Liver (tissue), 8 donors: ENCODE measurements at regions not wholly inside any gene's neighbourhood (a gene's known extent, or its start where the extent isn't known, plus 50 kb on each side); places are given as distances from the start of the nearest gene placed in this dataset.

Source experiments
- DNase-seq: peaks from one replicate; pipeline ENCODE4 v3.0.0-alpha.2; 2017; ENCODE audit warnings: low spot score
- H3K27ac ChIP-seq, 2 donors: one replicate each; pipeline ENCODE4 v1.7.0; 2013; ENCODE audit warnings: inconsistent platforms in 2 of 2, low read length in 2 of 2, control low read depth in 1 of 2, low read depth in 1 of 2, mild to moderate bottlenecking in 1 of 2
- H3K27me3 ChIP-seq, 4 donors: one replicate each; pipeline versions ENCODE4 v1.6.1 to v1.7.0; 2013; ENCODE audit warnings: low read length in 3 of 4, inconsistent platforms in 1 of 4, mild to moderate bottlenecking in 1 of 4, moderate library complexity in 1 of 4; ENCODE audit not compliant: control insufficient read depth in 4 of 4, insufficient read depth in 4 of 4
- H3K36me3 ChIP-seq, 4 donors: one replicate each; pipeline versions ENCODE4 v1.6.1 to v1.7.0; 2013; ENCODE audit warnings: low read length in 3 of 4, mild to moderate bottlenecking in 3 of 4, low read depth in 1 of 4, moderate library complexity in 1 of 4; ENCODE audit not compliant: control insufficient read depth in 4 of 4, insufficient read depth in 3 of 4
- H3K4me1 ChIP-seq, 4 donors: one replicate each; pipeline versions ENCODE4 v1.6.1 to v1.7.0; 2013; ENCODE audit warnings: low read length in 3 of 4, mild to moderate bottlenecking in 3 of 4, moderate library complexity in 1 of 4; ENCODE audit not compliant: control insufficient read depth in 4 of 4, insufficient read depth in 4 of 4
- H3K4me3 ChIP-seq, 3 donors: one replicate each; pipeline versions ENCODE4 v1.6.1 to v1.7.0; 2013; ENCODE audit warnings: low read length in 3 of 3, control low read depth in 1 of 3, low read depth in 1 of 3, mild to moderate bottlenecking in 1 of 3
- H3K9ac ChIP-seq, 2 donors: one replicate each; pipeline ENCODE4 v1.7.0; 2013; ENCODE audit warnings: low read length in 2 of 2, mild to moderate bottlenecking in 2 of 2, moderate library complexity in 2 of 2, control low read depth in 1 of 2, low read depth in 1 of 2
- H3K9me3 ChIP-seq, 4 donors: one replicate each; pipeline versions ENCODE4 v1.6.1 to v1.7.0; 2013; ENCODE audit warnings: low read length in 3 of 4; ENCODE audit not compliant: control insufficient read depth in 4 of 4
- EGR1 ChIP-seq, 2 donors: IDR thresholded peaks; 2 replicates each; pipeline ENCODE4 v1.6.1; 2016 to 2018; ENCODE audit warnings: antibody characterized with exemption in 2 of 2, low read depth in 2 of 2
- FOXA1 ChIP-seq: IDR thresholded peaks from 2 replicates; pipeline ENCODE4 v1.6.1; 2016; ENCODE audit warnings: antibody characterized with exemption
- FOXA2 ChIP-seq: IDR thresholded peaks from 2 replicates; pipeline ENCODE4 v1.6.1; 2016; ENCODE audit warnings: antibody characterized with exemption
- GABPA ChIP-seq, 2 donors: IDR thresholded peaks in 1 of 2; conservative IDR thresholded peaks in 1 of 2; 2 replicates each; pipeline ENCODE4 v1.6.1; 2016; ENCODE audit warnings: antibody characterized with exemption in 2 of 2, mild to moderate bottlenecking in 1 of 2, moderate library complexity in 1 of 2
- HNF4A ChIP-seq, 2 donors: conservative IDR thresholded peaks; 2 replicates each; pipeline ENCODE4 v1.6.1; 2016; ENCODE audit warnings: antibody characterized with exemption in 2 of 2, mild to moderate bottlenecking in 2 of 2
- HNF4G ChIP-seq: IDR thresholded peaks from 2 replicates; pipeline ENCODE4 v1.6.1; 2016; ENCODE audit warnings: antibody characterized with exemption
- JUND ChIP-seq, 2 donors: IDR thresholded peaks; 2 replicates each; pipeline ENCODE4 v1.6.1; 2016; ENCODE audit warnings: antibody characterized with exemption in 2 of 2
- NR2F2 ChIP-seq: IDR thresholded peaks from 2 replicates; pipeline ENCODE4 v1.6.1; 2016; ENCODE audit warnings: antibody characterized with exemption
- RAD21 ChIP-seq, 2 donors: IDR thresholded peaks; 2 replicates each; pipeline ENCODE4 v1.6.1; 2016; ENCODE audit warnings: antibody characterized with exemption in 2 of 2, mild to moderate bottlenecking in 2 of 2
- RXRA ChIP-seq, 2 donors: IDR thresholded peaks; 2 replicates each; pipeline ENCODE4 v1.6.1; 2017 to 2018; ENCODE audit warnings: antibody characterized with exemption in 2 of 2, mild to moderate bottlenecking in 1 of 2
- SP1 ChIP-seq: IDR thresholded peaks from 2 replicates; pipeline ENCODE4 v1.6.1; 2018; ENCODE audit warnings: antibody characterized with exemption, mild to moderate bottlenecking
- TAF1 ChIP-seq: conservative IDR thresholded peaks from 2 replicates; pipeline ENCODE4 v1.6.1; 2016; ENCODE audit warnings: antibody characterized with exemption, mild to moderate bottlenecking
- YY1 ChIP-seq: IDR thresholded peaks from 2 replicates; pipeline ENCODE4 v1.6.1; 2016; ENCODE audit warnings: antibody characterized with exemption, mild to moderate bottlenecking
- WGBS: extraction: QIAGEN DNeasy Blood & Tissue Kit; methylation state at CpG from one replicate; pipeline ENCODE4 v1.1.7; 2013; 5-methylcytosine and 5-hydroxymethylcytosine counted together
- TF ChIP-seq, protein P1 (sequence below): IDR thresholded peaks from 2 replicates; pipeline ENCODE4 v1.6.1; 2016; ENCODE audit warnings: antibody characterized with exemption
- TF ChIP-seq, protein P2 (sequence below): IDR thresholded peaks from 2 replicates; pipeline ENCODE4 v1.6.1; 2016; ENCODE audit warnings: antibody characterized with exemption
- TF ChIP-seq, protein P3 (sequence below): IDR thresholded peaks from 2 replicates; pipeline ENCODE4 v1.6.1; 2016; ENCODE audit warnings: antibody characterized with exemption, mild to moderate bottlenecking
- TF ChIP-seq, protein P4 (sequence below): fragments of 150-350 bp; IDR thresholded peaks from 2 replicates; pipeline ENCODE4 v1.5.1; 2017; ENCODE audit warnings: improper control_type of control experiment, low read depth, low read length; ENCODE audit not compliant: missing input control
- TF ChIP-seq, protein P5 (sequence below): IDR thresholded peaks from 2 replicates; pipeline ENCODE4 v1.6.1; 2016; ENCODE audit warnings: antibody characterized with exemption
- donor health status: healthy.
- donor health status: healthy.
- donor health status: healthy.
- donor health status: healthy.
- donor health status: healthy.

DNA sequence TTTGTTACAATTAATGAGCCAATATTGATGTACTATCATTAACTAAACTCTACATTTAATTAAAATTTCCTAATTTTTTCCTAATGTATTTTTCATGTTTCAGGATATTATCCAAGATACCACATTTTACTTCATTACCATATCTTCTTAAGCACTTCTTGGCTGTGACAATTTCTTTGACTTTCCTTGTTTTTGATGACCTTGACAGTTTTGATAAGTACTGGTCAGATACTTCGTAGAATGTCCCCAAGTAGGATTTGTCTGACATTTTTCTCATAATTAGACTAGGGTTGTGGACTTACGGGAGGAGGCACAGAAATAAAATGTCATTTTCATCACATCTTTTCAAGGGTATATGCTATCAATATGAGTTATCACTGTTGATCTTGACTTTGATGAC lies 700.9 kb downstream of the BCL11B start:
- 75% methylated on average over 2 of the region's 2 CpGs for WGBS
- Histone ChIP-seq H3K4me1 (no peaks in the 10 kb centered on the region), H3K9me3 (no peaks in the 10 kb centered on the region)

DNA sequence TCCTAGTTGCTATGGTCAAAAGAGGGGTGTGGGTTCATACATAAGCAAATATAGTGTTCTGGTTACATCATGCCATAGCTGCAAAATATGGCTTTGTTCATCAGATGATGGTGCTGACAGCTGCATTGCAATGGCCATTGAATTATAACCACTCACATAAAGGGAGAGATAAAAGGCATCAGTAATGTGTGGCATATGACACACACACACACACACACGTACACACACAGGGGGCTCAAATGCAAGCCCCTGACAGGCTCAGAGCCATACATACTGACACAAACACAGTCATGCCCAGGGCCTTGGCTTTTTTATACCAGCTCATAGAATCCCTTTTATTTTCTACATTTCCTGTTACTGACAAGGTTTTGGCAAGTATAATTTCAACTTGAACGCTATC lies 698.9 kb downstream of the BCL11B start:
- TF ChIP-seq EGR1 (IDR thresholded peaks at IDR 0.05; ENCODE audit: low read depth in 2 of 2) (no peak), HNF4G (no peak), NR2F2 (no peak), FOXA2 (no peak)
- TF ChIP-seq, protein P1, sequence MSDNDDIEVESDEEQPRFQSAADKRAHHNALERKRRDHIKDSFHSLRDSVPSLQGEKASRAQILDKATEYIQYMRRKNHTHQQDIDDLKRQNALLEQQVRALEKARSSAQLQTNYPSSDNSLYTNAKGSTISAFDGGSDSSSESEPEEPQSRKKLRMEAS: no peak
- H3K27ac ChIP-seq: no peak overlapping the region
- DNase-seq: no peak
- H3K27me3 ChIP-seq: no peaks in the 10 kb centered on the region
- no peaks in the 10 kb centered on the region for H3K4me1 ChIP-seq
- no peak overlapping the region for H3K4me3 ChIP-seq
- WGBS: 58% methylated on average over 2 of the region's 2 CpGs
- no peaks in the 10 kb centered on the region for H3K36me3 ChIP-seq
- no peak overlapping the region for H3K9ac ChIP-seq
- H3K9me3 ChIP-seq: no peaks in the 10 kb centered on the region

More for the DNA sequence above, 700.9 kb downstream of the BCL11B start:
- no peak for DNase-seq
- H3K27ac ChIP-seq: no peak overlapping the region
- no peaks in the 10 kb centered on the region for H3K27me3 ChIP-seq
- no peak overlapping the region for H3K4me3 ChIP-seq
- no peak for TF ChIP-seq HNF4A (conservative IDR thresholded peaks at IDR 0.05)
- TF ChIP-seq SP1: no peak
- TF ChIP-seq, protein P2, sequence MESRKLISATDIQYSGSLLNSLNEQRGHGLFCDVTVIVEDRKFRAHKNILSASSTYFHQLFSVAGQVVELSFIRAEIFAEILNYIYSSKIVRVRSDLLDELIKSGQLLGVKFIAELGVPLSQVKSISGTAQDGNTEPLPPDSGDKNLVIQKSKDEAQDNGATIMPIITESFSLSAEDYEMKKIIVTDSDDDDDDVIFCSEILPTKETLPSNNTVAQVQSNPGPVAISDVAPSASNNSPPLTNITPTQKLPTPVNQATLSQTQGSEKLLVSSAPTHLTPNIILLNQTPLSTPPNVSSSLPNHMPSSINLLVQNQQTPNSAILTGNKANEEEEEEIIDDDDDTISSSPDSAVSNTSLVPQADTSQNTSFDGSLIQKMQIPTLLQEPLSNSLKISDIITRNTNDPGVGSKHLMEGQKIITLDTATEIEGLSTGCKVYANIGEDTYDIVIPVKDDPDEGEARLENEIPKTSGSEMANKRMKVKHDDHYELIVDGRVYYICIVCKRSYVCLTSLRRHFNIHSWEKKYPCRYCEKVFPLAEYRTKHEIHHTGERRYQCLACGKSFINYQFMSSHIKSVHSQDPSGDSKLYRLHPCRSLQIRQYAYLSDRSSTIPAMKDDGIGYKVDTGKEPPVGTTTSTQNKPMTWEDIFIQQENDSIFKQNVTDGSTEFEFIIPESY: no peak
- TF ChIP-seq, protein P1: no peak
- no peak for TF ChIP-seq FOXA1
- TF ChIP-seq, protein P3, sequence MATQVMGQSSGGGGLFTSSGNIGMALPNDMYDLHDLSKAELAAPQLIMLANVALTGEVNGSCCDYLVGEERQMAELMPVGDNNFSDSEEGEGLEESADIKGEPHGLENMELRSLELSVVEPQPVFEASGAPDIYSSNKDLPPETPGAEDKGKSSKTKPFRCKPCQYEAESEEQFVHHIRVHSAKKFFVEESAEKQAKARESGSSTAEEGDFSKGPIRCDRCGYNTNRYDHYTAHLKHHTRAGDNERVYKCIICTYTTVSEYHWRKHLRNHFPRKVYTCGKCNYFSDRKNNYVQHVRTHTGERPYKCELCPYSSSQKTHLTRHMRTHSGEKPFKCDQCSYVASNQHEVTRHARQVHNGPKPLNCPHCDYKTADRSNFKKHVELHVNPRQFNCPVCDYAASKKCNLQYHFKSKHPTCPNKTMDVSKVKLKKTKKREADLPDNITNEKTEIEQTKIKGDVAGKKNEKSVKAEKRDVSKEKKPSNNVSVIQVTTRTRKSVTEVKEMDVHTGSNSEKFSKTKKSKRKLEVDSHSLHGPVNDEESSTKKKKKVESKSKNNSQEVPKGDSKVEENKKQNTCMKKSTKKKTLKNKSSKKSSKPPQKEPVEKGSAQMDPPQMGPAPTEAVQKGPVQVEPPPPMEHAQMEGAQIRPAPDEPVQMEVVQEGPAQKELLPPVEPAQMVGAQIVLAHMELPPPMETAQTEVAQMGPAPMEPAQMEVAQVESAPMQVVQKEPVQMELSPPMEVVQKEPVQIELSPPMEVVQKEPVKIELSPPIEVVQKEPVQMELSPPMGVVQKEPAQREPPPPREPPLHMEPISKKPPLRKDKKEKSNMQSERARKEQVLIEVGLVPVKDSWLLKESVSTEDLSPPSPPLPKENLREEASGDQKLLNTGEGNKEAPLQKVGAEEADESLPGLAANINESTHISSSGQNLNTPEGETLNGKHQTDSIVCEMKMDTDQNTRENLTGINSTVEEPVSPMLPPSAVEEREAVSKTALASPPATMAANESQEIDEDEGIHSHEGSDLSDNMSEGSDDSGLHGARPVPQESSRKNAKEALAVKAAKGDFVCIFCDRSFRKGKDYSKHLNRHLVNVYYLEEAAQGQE: no peak
- no peak for TF ChIP-seq GABPA (IDR thresholded peaks at IDR 0.05 in 1 of 2, conservative IDR thresholded peaks at IDR 0.05 in 1 of 2)
- TF ChIP-seq, protein P4, sequence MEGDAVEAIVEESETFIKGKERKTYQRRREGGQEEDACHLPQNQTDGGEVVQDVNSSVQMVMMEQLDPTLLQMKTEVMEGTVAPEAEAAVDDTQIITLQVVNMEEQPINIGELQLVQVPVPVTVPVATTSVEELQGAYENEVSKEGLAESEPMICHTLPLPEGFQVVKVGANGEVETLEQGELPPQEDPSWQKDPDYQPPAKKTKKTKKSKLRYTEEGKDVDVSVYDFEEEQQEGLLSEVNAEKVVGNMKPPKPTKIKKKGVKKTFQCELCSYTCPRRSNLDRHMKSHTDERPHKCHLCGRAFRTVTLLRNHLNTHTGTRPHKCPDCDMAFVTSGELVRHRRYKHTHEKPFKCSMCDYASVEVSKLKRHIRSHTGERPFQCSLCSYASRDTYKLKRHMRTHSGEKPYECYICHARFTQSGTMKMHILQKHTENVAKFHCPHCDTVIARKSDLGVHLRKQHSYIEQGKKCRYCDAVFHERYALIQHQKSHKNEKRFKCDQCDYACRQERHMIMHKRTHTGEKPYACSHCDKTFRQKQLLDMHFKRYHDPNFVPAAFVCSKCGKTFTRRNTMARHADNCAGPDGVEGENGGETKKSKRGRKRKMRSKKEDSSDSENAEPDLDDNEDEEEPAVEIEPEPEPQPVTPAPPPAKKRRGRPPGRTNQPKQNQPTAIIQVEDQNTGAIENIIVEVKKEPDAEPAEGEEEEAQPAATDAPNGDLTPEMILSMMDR: no peak
- TF ChIP-seq TAF1: no peak
- TF ChIP-seq RAD21 (IDR thresholded peaks at IDR 0.05): no peak
- no peak for TF ChIP-seq EGR1 (IDR thresholded peaks at IDR 0.05; ENCODE audit: low read depth in 2 of 2)
- TF ChIP-seq NR2F2: no peak
- no peak for TF ChIP-seq YY1
- no peak for TF ChIP-seq HNF4G
- TF ChIP-seq RXRA (IDR thresholded peaks at IDR 0.05): no peak
- TF ChIP-seq FOXA2: no peak
- TF ChIP-seq JUND (IDR thresholded peaks at IDR 0.05): no peak
- TF ChIP-seq, protein P5, sequence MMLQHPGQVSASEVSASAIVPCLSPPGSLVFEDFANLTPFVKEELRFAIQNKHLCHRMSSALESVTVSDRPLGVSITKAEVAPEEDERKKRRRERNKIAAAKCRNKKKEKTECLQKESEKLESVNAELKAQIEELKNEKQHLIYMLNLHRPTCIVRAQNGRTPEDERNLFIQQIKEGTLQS: no peak
- no peaks in the 10 kb centered on the region for H3K36me3 ChIP-seq
- no peak overlapping the region for H3K9ac ChIP-seq
